Keratinocyte (primary cell): ENCODE measurements at regions not wholly inside any gene's neighbourhood (a gene's known extent, or its start where the extent isn't known, plus 50 kb on each side); places are given as distances from the start of the nearest gene placed in this dataset.

Source experiments
- DNase-seq: peaks from one replicate; pipeline ENCODE4 v3.0.0-alpha.2; 2011; ENCODE audit warnings: low read depth, missing footprints, low spot score
- FAIRE-seq: peaks from 2 replicates; lab custom pipeline; 2011; peaks lifted over from hg19 to GRCh38; lab: Jason Lieb, UNC
- H2AFZ ChIP-seq: 2 replicates; pipeline ENCODE4 v1.6.0; 2012; ENCODE audit warnings: low read length, control low read depth, inconsistent platforms; ENCODE audit not compliant: control insufficient read depth
- H3K27ac ChIP-seq: 2 replicates; pipeline ENCODE4 v1.5.1; 2011; ENCODE audit warnings: low read length; ENCODE audit not compliant: control insufficient read depth, insufficient read depth
- H3K27me3 ChIP-seq: 3 replicates; pipeline ENCODE4 v1.6.0; 2011; ENCODE audit warnings: low read length; ENCODE audit not compliant: control insufficient read depth, insufficient read depth; ENCODE audit errors: extremely low read depth
- H3K36me3 ChIP-seq, 2 experiments: 2 replicates in 1 of 2; 3 replicates in 1 of 2; pipeline ENCODE4 v1.5.1; 2011; ENCODE audit warnings: low read length in 2 of 2, mild to moderate bottlenecking in 1 of 2; ENCODE audit not compliant: control insufficient read depth in 2 of 2, insufficient read depth in 2 of 2; ENCODE audit errors: extremely low read depth in 1 of 2
- H3K4me1 ChIP-seq: 3 replicates; pipeline ENCODE4 v1.5.1; 2011; ENCODE audit warnings: low read length; ENCODE audit not compliant: control insufficient read depth, insufficient read depth; ENCODE audit errors: extremely low read depth
- H3K4me2 ChIP-seq: 3 replicates; pipeline ENCODE4 v1.6.0; 2011; ENCODE audit warnings: low read depth, low read length; ENCODE audit not compliant: control insufficient read depth, insufficient read depth; ENCODE audit errors: extremely low read depth
- H3K4me3 ChIP-seq, 3 experiments: fragments of 200-600 bp in 1 of 3; sonication (generic) in 1 of 3; 2 replicates in 2 of 3; 3 replicates in 1 of 3; pipeline ENCODE4 v1.5.1; 2011 to 2016; ENCODE audit warnings: low read length in 3 of 3, mild to moderate bottlenecking in 3 of 3, control low read depth in 2 of 3, inconsistent platforms in 1 of 3, low read depth in 1 of 3, mixed read lengths in 1 of 3, mixed run types in 1 of 3, moderate library complexity in 1 of 3; ENCODE audit not compliant: control insufficient read depth in 2 of 3, insufficient read depth in 2 of 3; ENCODE audit errors: extremely low read depth in 1 of 3
- H3K79me2 ChIP-seq: 2 replicates; pipeline ENCODE4 v1.6.0; 2012; ENCODE audit warnings: low read length; ENCODE audit not compliant: control insufficient read depth, insufficient read depth
- H3K9ac ChIP-seq: 3 replicates; pipeline ENCODE4 v1.6.0; 2011; ENCODE audit warnings: low read length; ENCODE audit not compliant: control insufficient read depth, insufficient read depth; ENCODE audit errors: extremely low read depth
- H3K9me1 ChIP-seq: 3 replicates; pipeline ENCODE4 v1.6.0; 2011; ENCODE audit warnings: low read length; ENCODE audit not compliant: control insufficient read depth, insufficient read depth; ENCODE audit errors: extremely low read depth
- H3K9me3 ChIP-seq: 2 replicates; pipeline ENCODE4 v1.5.1; 2012; ENCODE audit warnings: low read depth, low read length; ENCODE audit not compliant: control insufficient read depth
- H4K20me1 ChIP-seq: 3 replicates; pipeline ENCODE4 v1.6.0; 2011; ENCODE audit warnings: low read length; ENCODE audit not compliant: control insufficient read depth, insufficient read depth; ENCODE audit errors: extremely low read depth
- EZH2 ChIP-seq: IDR thresholded peaks from one replicate; pipeline ENCODE4 v1.6.1; 2012; ENCODE audit warnings: inconsistent platforms, mild to moderate bottlenecking, low read length, moderate library complexity
- dilution Hi-C: fragments of 300-500 bp; cut with MboI; formaldehyde crosslinking; loops from one replicate; pipeline ENCODE4 v1.7.0; 2020; ENCODE audit warnings: low sequenced_read_pairs; ENCODE audit not compliant: extremely low pct_ligation_motif_present
- TF ChIP-seq, protein P1 (sequence below), 3 experiments: IDR thresholded peaks in 1 of 3; conservative IDR thresholded peaks in 1 of 3; optimal IDR thresholded peaks in 1 of 3; 2 replicates in 2 of 3; 3 replicates in 1 of 3; pipeline versions ENCODE3 to v1.5.1; 2011; ENCODE audit warnings: low read length in 3 of 3, mild to moderate bottlenecking in 3 of 3, moderate library complexity in 2 of 3, control low read depth in 1 of 3, inconsistent platforms in 1 of 3; ENCODE audit not compliant: insufficient read depth in 2 of 3; ENCODE audit errors: extremely low read depth in 1 of 3

DNA sequence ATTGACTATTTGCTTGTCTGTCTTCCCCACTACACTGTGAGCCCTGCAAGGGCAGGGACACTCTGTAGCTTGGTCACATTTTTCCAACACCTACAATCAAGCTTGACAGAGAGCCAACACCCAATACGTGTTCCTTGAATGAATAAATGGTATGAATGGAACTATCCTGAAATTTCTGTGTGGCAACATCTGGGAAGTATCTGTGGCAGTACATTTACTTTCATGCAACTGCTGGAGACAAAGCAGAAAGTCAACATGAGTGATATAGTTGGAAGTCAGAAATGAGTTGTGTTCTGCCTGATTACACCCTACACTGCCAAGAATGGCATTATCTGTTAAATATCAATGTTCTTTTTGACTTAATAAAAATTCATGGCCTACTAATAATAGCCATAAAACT, 343.5 kb upstream of the F9 start:
- Histone ChIP-seq H3K79me2 (no peaks in the 10 kb centered on the region), H3K4me3 (no peak overlapping the region), H3K4me1 (no peaks in the 10 kb centered on the region), H3K36me3 (no peaks in the 10 kb centered on the region), H3K27ac (no peak overlapping the region), H3K9me1 (no peaks in the 10 kb centered on the region), H3K27me3 (no peaks in the 10 kb centered on the region), H3K9ac (no peak overlapping the region), H2AFZ (no peak overlapping the region), H3K4me2 (no peak overlapping the region), H4K20me1 (no peaks in the 10 kb centered on the region), H3K9me3 (no peaks in the 10 kb centered on the region)
- FAIRE-seq (no peak), DNase-seq (no peak)
- dilution Hi-C loops: no loop called here
- no peak for TF ChIP-seq EZH2
- TF ChIP-seq, protein P1, sequence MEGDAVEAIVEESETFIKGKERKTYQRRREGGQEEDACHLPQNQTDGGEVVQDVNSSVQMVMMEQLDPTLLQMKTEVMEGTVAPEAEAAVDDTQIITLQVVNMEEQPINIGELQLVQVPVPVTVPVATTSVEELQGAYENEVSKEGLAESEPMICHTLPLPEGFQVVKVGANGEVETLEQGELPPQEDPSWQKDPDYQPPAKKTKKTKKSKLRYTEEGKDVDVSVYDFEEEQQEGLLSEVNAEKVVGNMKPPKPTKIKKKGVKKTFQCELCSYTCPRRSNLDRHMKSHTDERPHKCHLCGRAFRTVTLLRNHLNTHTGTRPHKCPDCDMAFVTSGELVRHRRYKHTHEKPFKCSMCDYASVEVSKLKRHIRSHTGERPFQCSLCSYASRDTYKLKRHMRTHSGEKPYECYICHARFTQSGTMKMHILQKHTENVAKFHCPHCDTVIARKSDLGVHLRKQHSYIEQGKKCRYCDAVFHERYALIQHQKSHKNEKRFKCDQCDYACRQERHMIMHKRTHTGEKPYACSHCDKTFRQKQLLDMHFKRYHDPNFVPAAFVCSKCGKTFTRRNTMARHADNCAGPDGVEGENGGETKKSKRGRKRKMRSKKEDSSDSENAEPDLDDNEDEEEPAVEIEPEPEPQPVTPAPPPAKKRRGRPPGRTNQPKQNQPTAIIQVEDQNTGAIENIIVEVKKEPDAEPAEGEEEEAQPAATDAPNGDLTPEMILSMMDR (optimal IDR thresholded peaks at IDR 0.05 in 1 of 3, IDR thresholded peaks at IDR 0.05 in 1 of 3, conservative IDR thresholded peaks at IDR 0.05 in 1 of 3; ENCODE audit: extremely low read depth in 1 of 3, insufficient read depth in 2 of 3, low read length in 3 of 3): no peak

DNA sequence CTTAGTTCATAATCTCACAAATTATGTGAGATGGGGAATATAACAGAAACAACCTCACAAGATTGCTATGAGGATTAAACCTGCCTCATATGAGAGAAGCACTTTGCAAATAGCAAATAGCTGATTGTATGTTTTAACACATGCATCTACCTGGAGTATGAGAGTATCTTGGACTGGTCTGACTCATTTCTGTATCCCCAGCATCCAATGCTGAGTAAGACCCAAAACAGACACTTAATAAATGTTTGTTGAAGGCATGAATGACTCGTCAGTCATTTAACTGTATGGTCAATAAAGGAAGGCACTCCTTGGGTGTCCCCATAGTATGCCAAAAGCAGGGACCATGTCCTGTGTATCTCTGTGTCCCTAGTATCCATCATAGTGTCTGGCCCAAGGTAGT, 350.9 kb upstream of the F9 start:
- Histone ChIP-seq H3K9ac (no peak overlapping the region), H3K4me1 (no peaks in the 10 kb centered on the region), H4K20me1 (no peaks in the 10 kb centered on the region), H3K79me2 (no peaks in the 10 kb centered on the region), H3K9me1 (no peaks in the 10 kb centered on the region), H3K27me3 (no peaks in the 10 kb centered on the region), H3K4me3 (no peak overlapping the region), H3K27ac (no peak overlapping the region), H3K36me3 (no peaks in the 10 kb centered on the region), H3K9me3 (no peaks in the 10 kb centered on the region), H3K4me2 (no peak overlapping the region), H2AFZ (no peak overlapping the region)
- dilution Hi-C loops: no loop called here
- FAIRE-seq: no peak
- TF ChIP-seq EZH2: no peak
- TF ChIP-seq, protein P1 (optimal IDR thresholded peaks at IDR 0.05 in 1 of 3, IDR thresholded peaks at IDR 0.05 in 1 of 3, conservative IDR thresholded peaks at IDR 0.05 in 1 of 3; ENCODE audit: extremely low read depth in 1 of 3, insufficient read depth in 2 of 3, low read length in 3 of 3): no peak
- DNase-seq: no peak
